ENCODE measurements at regions not wholly inside any gene's neighbourhood (a gene's known extent, or its start where the extent isn't known, plus 50 kb on each side); places are given as distances from the start of the nearest gene placed in this dataset.

DNA sequence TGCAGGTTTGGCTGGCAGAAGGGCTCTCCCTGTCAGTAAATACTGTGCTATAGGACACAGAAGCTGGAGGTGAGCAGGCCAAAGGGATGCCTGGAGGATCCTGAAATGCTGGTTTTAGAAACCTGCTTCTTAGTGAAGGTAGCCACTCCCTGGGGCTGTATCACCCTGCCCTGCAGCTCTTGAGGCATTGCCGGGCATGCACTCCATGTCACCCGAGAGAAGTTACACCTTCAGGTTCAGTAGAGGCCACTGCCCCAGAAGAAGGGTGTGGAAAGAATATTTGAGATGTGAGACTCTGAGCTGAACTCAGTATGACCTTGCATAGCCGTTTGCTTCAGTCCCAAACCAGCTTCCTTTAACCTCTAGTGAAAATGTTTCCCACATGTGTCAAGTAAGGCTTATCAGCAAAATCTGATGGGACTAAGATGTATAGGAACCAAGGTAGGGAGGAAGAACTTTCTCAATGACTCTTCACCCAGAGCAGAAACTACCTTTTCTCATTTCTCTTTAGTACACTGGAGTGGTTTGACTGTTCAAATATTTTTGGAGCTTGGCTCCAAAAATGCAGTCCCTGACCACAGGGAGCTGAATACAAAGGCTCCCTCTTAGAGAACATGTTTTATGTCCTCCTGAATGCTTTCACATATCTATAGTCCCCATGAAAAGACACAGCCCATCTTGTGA, 164.5 kb upstream of the DYRK2 start:
- no peak overlapping the region for H3K4me3 ChIP-seq
- no peak overlapping the region for H3K4me2 ChIP-seq (ENCODE audit: insufficient read depth, low read length)
- ATAC-seq (no peak), DNase-seq (ENCODE audit: extremely low read depth in 1 of 4, low spot score in 3 of 4) (no peak), FAIRE-seq (no peak)
- WGBS (ENCODE audit: insufficient coverage, low coverage, missing lambda C conversion rate) = 0% methylated on average over 3 of the region's 3 CpGs
- ChIA-PET POLR2A (interaction anchor here (0.6 to 1.1 kb wide), 2 partner anchors 9 to 1328 kb away, joined by 3 to 5 read pairs; no protein-coding TSS in a partner anchor), CTCF (ENCODE audit: low intra/inter-chr PET ratio) (no interaction called here)
- H3K36me3 ChIP-seq (ENCODE audit: control insufficient read depth, insufficient read depth, low read length) = no peaks in the 10 kb centered on the region
- in situ Hi-C loops (cut with MboI) = no loop called here
- no peak overlapping the region for H3K9ac ChIP-seq (ENCODE audit: insufficient read depth in 1 of 2, low read depth in 2 of 2, low read length in 2 of 2)
- H3K9me3 ChIP-seq (replicated peaks; ENCODE audit: control insufficient read depth, insufficient read depth, low read depth, low read length) = peaks cover under 1% of the 10 kb centered on the region; the same call in 1 of the 2 replicates
- no peaks in the 10 kb centered on the region for H3K4me1 ChIP-seq (replicated peaks in 1 of 2; ENCODE audit: control insufficient read depth in 2 of 2, insufficient read depth in 2 of 2, low read length in 2 of 2)
- H3K9me1 ChIP-seq (ENCODE audit: control insufficient read depth, insufficient read depth, low read length) = no peaks in the 10 kb centered on the region
- no TSS peak for BruUV-seq (replicated peaks)
- H2AFZ ChIP-seq (ENCODE audit: low read depth, low read length) = no peak overlapping the region
- H3K79me2 ChIP-seq (ENCODE audit: control insufficient read depth, insufficient read depth, low read length) = no peaks in the 10 kb centered on the region
- no peaks in the 10 kb centered on the region for H3K27me3 ChIP-seq (ENCODE audit: control insufficient read depth in 2 of 2, insufficient read depth in 2 of 2, low read length in 2 of 2)
- no peak overlapping the region for H3K27ac ChIP-seq (ENCODE audit: extremely low read depth, low read depth, low read length)
- intact Hi-C loops (cut with micrococcal nuclease) = no loop called here
- no peaks in the 10 kb centered on the region for H4K20me1 ChIP-seq (replicated peaks; ENCODE audit: control insufficient read depth, insufficient read depth, low read length)
- TF ChIP-seq NEUROD1 (IDR thresholded peaks at IDR 0.05; ENCODE audit: borderline replicate concordance, low read depth, low read length, partially characterized antibody) (no peak), KAT7 (CRISPR knock-in tag; IDR thresholded peaks at IDR 0.05; ENCODE audit: borderline replicate concordance) (no peak), NR4A1 (CRISPR knock-in tag; IDR thresholded peaks at IDR 0.05) (no peak), NR4A1 (tag; IDR thresholded peaks at IDR 0.05) (no peak), STAT5A (IDR thresholded peaks at IDR 0.05; ENCODE audit: borderline replicate concordance, low read length) (no peak), SLC30A9 (CRISPR knock-in tag; IDR thresholded peaks at IDR 0.05) (no peak), POLR2AphosphoS5 (IDR thresholded peaks at IDR 0.05; ENCODE audit: control insufficient read depth, insufficient read depth, low read depth, low read length) (no peak), CBFA2T2 (conservative IDR thresholded peaks at IDR 0.05) (no peak)
- TF ChIP-seq, protein P1, sequence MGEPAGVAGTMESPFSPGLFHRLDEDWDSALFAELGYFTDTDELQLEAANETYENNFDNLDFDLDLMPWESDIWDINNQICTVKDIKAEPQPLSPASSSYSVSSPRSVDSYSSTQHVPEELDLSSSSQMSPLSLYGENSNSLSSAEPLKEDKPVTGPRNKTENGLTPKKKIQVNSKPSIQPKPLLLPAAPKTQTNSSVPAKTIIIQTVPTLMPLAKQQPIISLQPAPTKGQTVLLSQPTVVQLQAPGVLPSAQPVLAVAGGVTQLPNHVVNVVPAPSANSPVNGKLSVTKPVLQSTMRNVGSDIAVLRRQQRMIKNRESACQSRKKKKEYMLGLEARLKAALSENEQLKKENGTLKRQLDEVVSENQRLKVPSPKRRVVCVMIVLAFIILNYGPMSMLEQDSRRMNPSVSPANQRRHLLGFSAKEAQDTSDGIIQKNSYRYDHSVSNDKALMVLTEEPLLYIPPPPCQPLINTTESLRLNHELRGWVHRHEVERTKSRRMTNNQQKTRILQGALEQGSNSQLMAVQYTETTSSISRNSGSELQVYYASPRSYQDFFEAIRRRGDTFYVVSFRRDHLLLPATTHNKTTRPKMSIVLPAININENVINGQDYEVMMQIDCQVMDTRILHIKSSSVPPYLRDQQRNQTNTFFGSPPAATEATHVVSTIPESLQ (CRISPR knock-in tag; IDR thresholded peaks at IDR 0.05) = no peak

Data from K562 (cell line).